Activated CD4-positive, alpha-beta T cell treated with anti-CD3 and anti-CD28 coated beads for 4 hours (primary cell): ENCODE measurements at regions not wholly inside any gene's neighbourhood (a gene's known extent, or its start where the extent isn't known, plus 50 kb on each side); places are given as distances from the start of the nearest gene placed in this dataset.
"Not testable (repeated sequence)": the region's sequence is repeated elsewhere in the genome, so short reads cannot be mapped to it uniquely, and the experiment has no call there.

Experiments
- DNase-seq, 2 donors: peaks; one replicate each; pipeline ENCODE4 v3.0.0-alpha.2; 2020

DNA sequence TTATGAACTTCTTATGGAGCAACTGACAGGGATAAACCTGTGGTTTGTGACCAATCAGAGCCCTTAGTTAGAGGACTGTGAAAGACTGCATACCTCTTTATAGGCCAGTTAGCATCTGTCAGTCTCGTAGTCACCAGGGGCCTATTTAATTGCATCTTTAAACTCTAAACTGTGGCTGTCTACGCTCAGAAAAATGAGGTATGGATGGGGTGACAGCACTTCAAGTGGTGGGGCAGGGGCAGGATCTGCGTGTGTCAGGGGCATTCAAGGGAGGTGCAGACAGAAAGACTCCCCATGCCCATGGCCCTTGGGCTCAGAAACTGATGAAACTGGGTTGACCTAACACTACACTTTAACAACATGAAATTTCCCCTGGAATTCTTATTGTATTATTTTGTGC is 132.6 kb upstream of the TBCA start:
- no peak for DNase-seq

DNA sequence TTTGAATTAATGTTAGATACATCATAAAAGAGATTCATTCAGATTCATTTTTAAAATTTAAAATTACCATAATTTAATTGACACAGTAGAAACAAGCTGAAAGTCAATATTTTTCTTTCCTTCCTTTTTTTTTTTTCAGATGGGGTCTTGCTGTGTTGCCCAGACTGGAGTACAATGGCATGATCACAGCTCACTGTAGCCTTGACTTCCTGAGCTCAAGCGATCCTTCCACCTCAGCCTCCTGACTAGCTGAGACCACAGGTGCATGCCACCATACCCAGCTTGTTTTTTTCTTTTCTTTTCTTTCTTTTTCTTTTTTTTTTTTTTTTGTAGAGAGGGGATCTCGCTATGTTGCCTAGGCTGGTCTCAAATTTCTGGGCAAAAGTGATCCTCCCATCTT is 131.6 kb upstream of the TBCA start:
- no peak for DNase-seq

DNA sequence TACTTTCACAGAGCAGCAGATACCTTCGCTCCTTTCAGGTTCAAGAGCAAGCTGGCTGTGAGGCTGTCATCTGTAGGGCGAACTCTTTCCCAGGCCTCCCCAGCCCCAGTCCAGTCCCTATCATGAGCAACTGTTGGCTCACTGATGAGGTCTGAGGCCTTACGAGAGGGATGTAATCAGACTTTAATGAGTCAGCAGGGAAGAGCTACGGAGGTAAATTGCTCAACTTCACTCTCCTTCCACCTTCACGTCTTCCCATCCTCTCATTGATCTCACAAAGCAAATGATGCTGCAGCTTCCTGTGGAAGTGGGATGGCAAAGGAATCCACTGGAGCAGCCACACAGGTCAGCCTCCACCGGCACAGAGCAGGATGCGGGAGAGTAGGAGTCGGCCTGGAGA is 130.7 kb upstream of the TBCA start:
- DNase-seq = no peak

DNA sequence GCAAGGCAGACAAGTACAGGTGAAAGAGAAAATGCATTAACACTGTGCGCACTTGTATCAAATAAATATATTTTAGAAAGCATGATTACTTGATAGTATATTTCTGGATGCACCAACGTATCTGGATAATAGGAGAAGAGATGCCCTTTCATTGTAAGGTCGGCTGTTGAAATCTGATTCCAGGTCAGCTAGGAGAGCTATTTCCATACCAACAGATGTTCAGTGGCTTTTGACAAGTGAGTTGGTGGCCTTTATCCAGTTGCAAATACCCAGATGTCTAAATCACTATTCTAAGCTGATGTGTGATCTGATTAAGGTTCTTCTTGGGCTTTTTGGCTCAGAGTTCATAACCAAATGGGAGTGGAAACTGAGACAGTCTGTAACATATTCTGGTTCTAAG is 128.2 kb upstream of the TBCA start:
- no peak for DNase-seq

DNA sequence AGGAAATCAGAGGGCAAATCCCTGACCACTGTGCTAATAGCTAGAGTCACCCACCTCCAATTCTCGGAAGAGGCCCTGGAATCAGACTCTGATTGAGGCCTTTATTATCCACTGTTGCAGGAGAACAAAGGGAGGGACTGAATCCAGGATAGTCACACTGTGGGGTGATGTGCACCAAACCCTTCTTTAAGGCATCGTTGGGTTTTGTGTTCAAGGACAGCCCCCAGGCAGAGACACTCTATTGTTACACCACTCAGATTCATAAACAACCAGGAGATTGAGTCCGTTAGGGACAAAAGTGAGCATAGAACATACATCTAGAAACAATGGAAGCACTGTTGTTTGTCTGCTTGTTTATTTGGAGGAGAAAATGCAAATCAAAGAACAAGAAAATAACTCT is 124.6 kb upstream of the TBCA start:
- DNase-seq = no peak

DNA sequence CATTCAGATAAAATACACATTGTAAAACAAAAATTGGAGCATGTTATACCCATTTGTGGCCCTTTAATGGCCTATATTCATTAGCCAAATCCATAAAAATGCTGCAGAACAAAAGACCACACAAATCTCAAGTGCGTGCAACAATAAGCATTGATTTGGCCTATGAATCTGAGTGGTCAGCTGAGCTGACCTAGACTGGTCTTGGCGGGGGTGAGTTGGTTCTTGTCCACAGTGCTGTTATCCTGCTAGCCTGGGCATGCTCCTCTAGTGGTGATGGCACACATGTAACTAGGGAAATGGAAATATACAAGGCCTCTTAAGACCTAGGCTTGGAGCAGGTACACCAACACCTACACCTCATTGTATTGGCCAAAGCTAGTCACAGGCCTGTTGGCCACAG is 122.2 kb upstream of the TBCA start:
- no peak for DNase-seq

DNA sequence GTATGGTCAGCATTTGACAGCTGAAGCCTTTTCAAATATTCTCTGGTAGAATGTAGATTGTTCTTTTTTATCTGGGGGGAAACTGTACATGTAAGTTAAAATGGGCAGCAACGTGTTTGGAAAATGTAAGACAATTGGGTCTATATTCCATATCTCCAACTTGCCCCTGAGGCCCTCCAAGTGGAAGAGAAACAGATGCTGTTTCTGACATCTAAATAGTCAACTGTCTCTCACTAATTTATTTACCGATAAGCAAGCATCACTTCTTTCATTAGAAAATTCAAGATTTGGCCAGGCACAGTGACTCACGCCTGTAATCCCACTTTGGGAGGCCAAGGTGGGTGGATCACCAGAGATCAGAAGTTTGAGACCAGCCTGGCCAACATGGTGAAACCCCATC is 120.2 kb upstream of the TBCA start:
- no peak for DNase-seq

DNA sequence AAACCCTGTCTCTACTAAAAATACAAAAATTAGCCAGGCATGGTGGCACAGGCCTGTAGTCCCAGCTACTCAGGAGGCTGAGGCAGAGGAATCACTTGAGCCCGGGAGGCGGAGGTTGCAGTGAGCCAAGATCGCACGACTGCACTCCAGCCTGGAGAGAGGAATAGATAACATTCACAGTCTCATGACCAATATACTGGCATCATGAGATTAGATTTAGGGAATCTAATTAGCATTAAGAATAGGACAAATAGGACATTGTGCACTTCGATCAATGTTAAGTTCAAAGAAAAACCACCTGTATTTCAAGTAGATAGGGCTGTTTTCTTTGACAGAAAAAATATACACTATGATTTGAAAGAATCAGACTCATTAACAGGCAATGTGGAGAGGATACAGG is 118.0 kb upstream of the TBCA start:
- not testable (repeated sequence) for DNase-seq

DNA sequence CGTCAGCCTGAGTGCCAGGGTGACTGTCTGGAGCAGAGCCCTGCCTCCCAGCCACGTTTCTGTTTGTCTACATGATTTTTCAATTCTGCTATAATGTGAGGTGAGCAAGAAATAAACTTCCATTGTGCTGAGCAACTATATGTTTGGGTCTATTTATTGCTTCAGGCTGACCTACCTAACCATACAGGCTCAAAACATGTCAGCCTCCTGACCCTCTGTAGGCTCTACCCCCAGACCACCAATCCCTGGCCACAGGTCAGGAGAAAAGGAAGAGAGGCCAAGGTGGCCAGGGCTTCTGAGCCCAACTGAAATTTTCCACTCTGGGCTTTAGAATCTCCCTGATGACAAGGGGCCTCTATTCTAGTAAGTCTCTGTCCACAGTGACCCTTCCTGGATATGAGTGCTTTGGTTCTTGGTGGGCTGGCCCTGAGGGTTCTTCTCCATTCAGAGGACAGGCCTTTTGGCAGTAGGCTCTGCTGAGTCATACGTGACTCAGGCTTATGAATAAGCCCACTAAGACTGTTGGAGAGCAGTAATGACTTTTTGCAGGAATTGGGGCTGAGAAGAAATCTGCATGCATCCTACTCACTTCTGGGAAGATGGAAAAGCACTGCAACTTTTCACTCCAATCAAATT is 117.2 kb upstream of the TBCA start:
- no peak for DNase-seq

DNA sequence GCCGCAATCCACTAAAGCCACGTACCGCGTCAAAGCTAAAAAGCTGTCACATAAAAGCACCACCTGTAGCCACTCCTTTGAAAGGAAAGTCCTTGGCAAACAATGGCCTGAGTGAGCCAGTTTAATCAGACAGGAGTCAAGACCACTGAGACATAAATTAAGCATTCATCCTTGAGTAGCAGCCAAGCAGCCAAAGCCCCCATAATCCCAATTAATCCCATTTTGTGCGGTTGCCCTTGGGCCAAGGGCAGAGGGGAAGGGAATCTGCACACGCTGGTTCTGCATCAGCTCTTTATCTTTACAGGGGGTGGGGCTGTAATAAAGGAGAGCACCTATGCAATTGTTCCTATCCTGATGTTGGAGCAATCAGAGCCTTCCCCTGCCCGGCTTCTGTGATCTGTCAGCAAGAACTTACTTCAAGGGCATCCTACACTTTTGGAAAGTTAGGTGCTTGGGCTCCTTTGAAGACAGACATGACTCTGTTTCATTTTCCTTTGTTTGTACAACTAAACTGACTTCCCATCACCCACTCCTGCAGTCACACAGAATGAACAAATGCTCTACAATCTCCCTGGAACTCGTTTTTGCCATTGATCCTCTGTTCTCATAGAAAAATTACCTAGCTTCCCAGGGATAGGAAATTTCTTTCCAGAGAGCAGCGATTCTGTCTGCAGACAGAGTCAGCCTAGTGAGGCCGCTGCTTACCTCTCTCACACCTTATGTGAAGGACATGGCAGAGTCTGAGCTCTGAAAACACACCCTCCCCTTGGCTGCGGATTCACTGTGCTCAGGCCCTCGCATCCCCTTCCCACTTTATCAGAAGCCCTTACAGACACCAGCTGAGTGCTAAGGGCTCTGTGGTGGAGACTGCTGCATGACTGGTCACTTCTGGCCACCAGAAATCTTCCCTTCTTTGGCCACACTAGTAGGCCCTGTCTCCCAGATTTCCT is 116.2 kb upstream of the TBCA start:
- DNase-seq = no peak

DNA sequence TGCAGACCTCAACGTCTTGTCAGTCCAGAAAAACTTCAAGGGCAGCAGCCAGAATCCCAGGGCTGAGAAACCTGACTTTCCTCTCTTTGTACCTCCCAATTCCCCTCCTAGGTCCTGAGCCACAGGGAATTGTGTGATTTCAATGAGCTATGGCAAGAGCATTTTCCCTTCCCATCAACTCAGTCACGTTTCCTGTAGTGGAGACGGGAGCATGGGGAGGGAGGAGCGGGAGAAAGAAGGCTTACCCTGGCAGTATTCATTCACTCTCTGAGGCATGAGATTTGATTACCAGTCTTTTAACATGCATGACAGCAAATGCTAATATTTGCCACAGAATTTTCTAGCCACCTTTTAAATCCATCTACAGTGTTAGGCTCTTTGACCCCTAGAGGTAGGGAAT is 109.4 kb upstream of the TBCA start:
- no peak for DNase-seq

DNA sequence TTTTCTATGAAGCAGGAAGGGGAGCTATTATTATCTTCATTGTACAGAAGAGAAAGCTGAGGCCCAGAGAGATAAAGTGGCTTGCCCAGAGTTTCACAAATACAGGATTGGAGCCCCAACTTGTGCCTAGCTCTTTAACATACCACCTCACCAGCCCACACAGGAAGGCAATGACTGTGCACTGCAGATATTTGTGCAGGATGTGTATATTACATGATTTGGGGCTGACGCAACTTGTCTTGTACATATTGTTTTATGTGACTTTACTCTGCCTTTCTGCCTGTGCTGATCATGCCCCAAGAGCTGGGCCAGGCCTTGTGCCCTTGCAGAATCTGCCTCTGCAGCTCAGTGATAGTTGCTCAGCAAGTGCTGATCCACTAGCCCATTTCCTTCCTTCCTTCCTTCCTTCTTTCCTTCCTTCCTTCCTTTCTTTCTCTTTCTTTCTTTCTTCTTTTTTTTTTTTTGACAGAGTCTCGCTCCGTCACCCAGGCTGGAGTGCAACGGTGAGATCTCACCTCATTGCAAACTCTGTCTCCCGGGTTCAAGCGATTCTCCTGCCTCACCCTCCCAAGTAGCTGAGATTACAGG is 106.6 kb upstream of the TBCA start:
- no peak for DNase-seq

DNA sequence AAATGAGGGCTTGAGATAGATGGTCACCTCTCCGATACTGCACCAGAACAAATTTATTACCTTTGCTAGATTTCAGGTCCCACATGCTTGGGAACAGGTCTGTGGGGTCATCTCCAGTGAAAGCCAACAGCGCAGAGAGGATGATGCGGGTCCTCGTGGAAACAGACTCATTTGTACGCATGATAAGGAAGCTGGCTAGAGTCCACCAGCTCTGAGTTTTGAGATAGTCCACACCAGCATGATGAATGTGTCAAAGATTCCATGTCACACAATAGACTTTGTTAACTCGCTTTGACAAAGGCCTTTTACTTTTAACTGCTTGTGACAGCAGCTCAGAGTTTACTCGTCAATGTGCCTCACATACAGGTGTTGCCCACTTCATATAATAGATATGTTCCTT is 105.4 kb upstream of the TBCA start:
- DNase-seq = no peak

DNA sequence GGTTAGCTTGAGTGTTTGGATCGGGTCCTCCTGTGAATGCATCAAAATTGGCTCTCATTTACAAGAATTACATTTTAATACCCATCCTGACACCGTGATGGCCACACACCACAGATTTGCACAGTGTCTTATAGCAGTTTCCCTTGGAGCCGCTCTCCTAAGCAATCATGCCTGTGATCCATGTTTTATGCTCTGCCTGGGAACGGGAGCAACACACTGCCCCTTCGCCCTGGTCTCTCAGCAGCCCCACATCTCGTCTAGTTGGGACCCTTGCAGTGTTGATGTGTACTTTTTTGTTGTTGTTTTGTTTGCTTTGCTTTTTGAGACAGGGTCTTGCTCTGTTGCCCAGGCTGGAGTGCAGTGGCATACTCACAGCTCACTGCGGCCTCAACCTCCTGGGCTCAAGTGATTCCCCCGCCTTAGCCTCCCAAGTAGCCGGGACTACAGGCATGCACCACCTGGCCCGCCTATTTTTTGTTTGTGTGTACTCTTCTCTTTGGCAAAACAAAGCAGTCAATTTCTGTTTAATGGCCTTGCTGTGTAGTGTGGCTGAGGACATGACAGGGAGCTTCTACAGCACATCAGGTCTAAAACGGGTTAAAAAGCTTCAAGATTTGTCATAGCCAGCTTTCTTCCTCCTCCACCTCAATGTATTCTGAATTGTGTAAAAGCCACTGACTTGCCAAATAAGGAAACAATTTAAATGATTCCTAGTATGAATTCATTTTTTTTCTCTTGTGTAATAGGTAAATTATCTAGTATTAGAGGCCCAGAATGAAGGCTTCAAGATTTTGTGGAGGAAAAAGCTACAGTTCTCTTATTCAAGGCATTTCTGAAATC is 101.6 kb upstream of the TBCA start:
- DNase-seq = no peak

DNA sequence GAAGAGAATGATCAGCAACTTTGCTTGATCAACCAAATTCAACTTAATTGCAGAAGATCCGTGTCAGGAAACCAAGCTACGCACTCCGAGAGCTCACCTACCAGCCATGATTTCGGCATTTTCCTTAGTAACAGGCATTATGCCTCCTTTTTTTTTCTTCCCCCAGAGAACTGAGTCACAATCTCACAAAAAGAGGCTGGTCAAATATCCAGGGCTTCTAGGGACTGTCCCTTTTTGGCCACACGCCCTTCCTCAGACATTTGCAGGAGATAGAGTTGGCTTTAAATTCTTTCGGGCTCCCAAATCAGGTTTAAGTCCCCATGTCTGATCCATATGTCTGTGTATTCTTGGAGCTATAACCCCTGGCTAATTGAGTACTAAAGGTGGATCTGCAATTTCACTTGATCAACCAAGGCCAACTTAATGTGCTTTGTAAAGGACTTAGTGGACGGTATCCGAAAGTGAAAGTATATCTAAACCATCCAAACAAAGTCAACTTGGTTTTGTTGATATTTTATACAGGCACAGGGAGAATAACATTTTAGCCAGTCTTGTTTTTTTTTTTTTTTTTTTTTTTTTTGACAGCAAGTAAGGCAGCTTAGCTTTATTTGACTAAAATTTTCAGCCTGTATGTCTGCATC is 100.8 kb upstream of the TBCA start:
- no peak for DNase-seq

DNA sequence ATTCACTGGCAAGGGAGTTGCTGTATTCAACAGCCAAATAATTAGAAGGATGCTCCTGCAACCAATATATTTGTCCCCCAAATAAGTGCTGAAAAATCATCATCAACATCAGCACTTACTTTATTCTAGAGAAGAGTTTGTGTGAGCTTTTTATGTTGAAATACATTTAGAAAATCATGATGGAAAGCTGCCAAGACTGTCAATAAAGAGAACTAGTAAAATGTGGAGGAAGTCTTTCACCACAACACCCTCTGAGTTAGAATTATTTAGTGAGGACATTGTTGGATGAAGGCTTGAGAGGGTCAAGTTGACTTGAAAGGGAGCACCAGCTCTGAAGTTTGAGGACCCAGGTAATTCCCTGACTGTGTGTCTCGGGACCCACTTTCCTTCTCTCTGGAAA is 100.2 kb upstream of the TBCA start:
- DNase-seq = no peak

DNA sequence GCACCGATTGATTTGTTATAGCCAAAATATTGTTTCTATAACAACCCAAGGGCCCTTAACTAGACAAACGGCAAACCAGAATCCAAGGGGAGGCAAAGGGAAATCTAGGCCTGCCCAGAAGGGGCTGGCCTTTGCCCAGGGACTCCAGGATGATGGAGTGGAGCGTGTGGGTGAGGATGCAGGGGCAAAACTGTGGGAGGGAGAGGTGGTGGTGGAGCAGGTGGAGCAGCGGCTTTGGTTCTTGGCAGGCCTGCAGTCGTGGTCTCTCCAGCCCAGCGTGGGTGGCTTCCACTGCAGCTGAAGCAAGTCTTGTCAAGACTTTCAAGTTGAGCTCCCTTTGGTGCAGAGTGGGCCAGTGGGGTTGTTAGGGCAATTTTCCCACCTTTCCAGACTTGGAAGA is 98.6 kb upstream of the TBCA start:
- no peak for DNase-seq

DNA sequence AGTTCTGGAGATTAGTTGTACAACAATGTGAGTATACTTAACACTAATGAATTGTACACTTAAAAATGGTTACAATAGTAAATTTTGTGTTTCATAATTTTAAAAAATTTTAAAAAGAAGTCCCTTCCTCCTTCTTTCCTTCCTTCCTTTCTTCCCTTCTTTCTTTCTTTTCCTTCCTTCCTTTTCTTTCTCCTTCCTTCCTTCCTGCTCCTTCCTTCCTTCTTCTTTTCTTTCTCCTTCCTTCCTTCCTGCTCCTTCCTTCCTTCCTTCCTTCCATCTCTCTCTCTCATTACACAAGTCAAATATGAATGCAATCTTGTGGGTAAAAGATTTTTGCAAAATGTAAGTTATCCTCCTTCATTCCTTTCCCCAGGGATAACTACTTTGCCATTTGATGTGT is 97.1 kb upstream of the TBCA start:
- no peak for DNase-seq

DNA sequence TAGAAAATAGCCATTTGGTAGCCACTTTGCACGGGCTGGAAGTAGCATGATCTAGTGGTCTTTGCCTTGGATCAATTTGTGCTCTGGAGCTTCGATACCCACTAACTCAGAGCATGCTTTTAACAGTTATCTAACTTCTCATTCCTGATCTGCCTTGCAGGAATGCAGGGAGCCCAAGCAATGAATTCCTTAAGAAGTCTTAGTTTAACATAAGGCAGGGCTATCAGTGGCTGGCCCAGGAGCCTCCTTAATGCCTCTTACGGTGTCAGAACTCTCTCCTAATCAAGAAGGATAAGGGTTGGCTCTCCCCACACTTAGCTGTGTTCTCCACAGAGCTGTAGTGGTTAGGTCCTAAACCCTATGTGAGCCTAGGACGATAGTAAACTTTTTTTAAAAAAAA is 95.8 kb upstream of the TBCA start:
- DNase-seq = no peak

DNA sequence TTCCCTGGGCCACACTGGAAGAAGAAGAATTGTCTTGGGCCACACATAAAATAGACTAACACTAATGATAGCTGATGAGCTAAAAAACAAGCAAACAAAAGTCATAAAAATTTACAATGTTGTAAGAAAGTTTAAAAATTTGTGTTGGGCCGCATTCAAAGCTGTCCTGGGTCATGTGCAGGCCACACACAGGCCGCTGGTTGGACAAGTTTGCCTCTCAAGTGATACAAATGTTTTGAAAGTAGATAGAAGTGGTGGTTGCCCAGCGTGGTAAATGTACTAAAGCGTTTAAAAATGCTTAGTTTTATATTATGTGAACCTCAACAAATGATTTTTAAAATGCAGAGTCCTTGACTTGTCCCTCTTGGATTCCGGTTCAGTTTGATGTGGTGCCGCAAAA is 94.9 kb upstream of the TBCA start:
- no peak for DNase-seq

DNA sequence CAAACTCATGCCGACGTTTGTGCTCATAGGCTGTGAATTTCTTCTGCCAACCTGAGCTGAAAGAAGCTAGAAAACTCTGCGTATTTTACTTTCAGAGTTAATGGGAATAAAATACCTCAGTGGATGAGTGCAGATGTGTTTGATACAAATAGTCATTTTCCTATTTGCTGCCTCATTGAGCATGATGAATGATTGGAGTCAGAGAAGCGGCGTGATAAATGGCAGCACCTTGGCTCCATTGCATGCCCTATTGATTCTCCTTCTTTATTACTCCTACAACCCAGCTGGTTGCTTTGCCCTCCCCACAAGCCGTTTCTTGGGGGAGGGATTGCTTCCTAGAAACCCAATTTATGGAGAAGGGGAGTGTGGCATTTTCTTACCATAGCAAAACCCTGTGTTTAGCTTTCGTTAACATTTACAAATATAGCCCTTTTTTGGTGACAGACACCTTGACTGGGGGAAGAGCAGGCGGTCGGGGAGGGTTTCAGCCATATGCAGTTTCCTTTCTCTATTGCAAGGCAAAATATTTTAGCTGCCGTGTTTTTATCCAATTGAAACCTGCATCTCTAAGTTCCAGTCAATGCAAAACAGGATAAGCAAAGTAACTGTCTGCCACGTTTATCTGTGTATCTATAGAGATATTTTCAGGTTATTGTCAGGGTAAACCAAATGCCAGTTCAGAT is 93.1 kb upstream of the TBCA start:
- no peak for DNase-seq

DNA sequence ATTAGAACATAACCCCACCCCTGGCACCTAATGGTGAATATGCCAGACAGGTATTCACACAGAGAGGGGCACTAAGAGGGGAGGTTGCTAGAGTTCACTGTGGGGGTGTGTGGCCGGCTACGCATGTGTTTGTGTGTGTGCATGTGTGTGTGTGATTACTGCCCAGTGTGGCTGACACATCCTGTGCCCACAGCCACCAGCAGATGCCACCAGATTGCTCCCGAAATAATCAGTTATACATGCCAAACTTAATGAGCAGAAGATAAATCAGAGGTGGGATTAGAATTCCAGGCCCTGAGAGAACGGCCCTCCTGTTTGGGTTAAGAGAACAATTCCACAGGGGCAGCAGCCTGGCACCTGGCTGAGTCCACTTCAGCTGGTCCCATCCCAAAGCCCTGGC is 91.8 kb upstream of the TBCA start:
- no peak for DNase-seq
